ENCODE measurements at regions not wholly inside any gene's neighbourhood (a gene's known extent, or its start where the extent isn't known, plus 50 kb on each side); places are given as distances from the start of the nearest gene placed in this dataset.

- no peaks in the 10 kb centered on the region for H4K20me1 ChIP-seq (ENCODE audit: insufficient read depth, low read length)
- H3K9ac ChIP-seq (ENCODE audit: low read length): no peak overlapping the region
- no peak overlapping the region for H3K4me3 ChIP-seq (ENCODE audit: low read length)
- H3K27ac ChIP-seq (ENCODE audit: low read length): no peak overlapping the region
- peaks cover 23% of the 10 kb centered on the region for H3K4me1 ChIP-seq (ENCODE audit: low read length)
- H3K79me2 ChIP-seq (ENCODE audit: low read length): no peaks in the 10 kb centered on the region
- no peak overlapping the region for H2AFZ ChIP-seq (ENCODE audit: low read depth, low read length)
- no peaks in the 10 kb centered on the region for H3K36me3 ChIP-seq (replicated peaks; ENCODE audit: low read depth, low read length)
- TF ChIP-seq, protein P1, sequence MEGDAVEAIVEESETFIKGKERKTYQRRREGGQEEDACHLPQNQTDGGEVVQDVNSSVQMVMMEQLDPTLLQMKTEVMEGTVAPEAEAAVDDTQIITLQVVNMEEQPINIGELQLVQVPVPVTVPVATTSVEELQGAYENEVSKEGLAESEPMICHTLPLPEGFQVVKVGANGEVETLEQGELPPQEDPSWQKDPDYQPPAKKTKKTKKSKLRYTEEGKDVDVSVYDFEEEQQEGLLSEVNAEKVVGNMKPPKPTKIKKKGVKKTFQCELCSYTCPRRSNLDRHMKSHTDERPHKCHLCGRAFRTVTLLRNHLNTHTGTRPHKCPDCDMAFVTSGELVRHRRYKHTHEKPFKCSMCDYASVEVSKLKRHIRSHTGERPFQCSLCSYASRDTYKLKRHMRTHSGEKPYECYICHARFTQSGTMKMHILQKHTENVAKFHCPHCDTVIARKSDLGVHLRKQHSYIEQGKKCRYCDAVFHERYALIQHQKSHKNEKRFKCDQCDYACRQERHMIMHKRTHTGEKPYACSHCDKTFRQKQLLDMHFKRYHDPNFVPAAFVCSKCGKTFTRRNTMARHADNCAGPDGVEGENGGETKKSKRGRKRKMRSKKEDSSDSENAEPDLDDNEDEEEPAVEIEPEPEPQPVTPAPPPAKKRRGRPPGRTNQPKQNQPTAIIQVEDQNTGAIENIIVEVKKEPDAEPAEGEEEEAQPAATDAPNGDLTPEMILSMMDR (IDR thresholded peaks at IDR 0.05; ENCODE audit: low read depth, low read length): no peak
- TF ChIP-seq EZH2phosphoT487 (IDR thresholded peaks at IDR 0.05; ENCODE audit: low read depth): no peak
- H3K4me2 ChIP-seq (ENCODE audit: low read length): no peak overlapping the region
- H3K9me3 ChIP-seq (ENCODE audit: insufficient read depth, low read length): no peaks in the 10 kb centered on the region
- no peaks in the 10 kb centered on the region for H3K27me3 ChIP-seq (ENCODE audit: low read depth, low read length)
Measured at GRCh38 chr12:112573141-112573540, 154.4 kb downstream of the PTPN11 start.

GRCh38 chr12:112574896-112575558 lies 156.3 kb downstream of the PTPN11 start:
- TF ChIP-seq EZH2phosphoT487 (IDR thresholded peaks at IDR 0.05; ENCODE audit: low read depth): no peak
- TF ChIP-seq, protein P1 (IDR thresholded peaks at IDR 0.05; ENCODE audit: low read depth, low read length): no peak
- H3K4me2 ChIP-seq (ENCODE audit: low read length): no peak overlapping the region
- no peak overlapping the region for H3K27ac ChIP-seq (ENCODE audit: low read length)
- no peaks in the 10 kb centered on the region for H3K36me3 ChIP-seq (replicated peaks; ENCODE audit: low read depth, low read length)
- no peaks in the 10 kb centered on the region for H3K9me3 ChIP-seq (ENCODE audit: insufficient read depth, low read length)
- peaks cover 29% of the 10 kb centered on the region for H3K4me1 ChIP-seq (ENCODE audit: low read length)
- H3K79me2 ChIP-seq (ENCODE audit: low read length): no peaks in the 10 kb centered on the region
- no peak overlapping the region for H3K4me3 ChIP-seq (ENCODE audit: low read length)
- H4K20me1 ChIP-seq (ENCODE audit: insufficient read depth, low read length): no peaks in the 10 kb centered on the region
- H3K9ac ChIP-seq (ENCODE audit: low read length): no peak overlapping the region
- no peak overlapping the region for H2AFZ ChIP-seq (ENCODE audit: low read depth, low read length)
- no peaks in the 10 kb centered on the region for H3K27me3 ChIP-seq (ENCODE audit: low read depth, low read length)

GRCh38 chr12:112575559-112576067 lies 156.9 kb downstream of the PTPN11 start:
- Histone ChIP-seq H3K27me3 (ENCODE audit: low read depth, low read length) (no peaks in the 10 kb centered on the region), H3K4me1 (ENCODE audit: low read length) (peaks cover 25% of the 10 kb centered on the region), H4K20me1 (ENCODE audit: insufficient read depth, low read length) (no peaks in the 10 kb centered on the region), H3K9ac (ENCODE audit: low read length) (no peak overlapping the region), H3K36me3 (replicated peaks; ENCODE audit: low read depth, low read length) (no peaks in the 10 kb centered on the region), H3K9me3 (ENCODE audit: insufficient read depth, low read length) (no peaks in the 10 kb centered on the region), H3K4me3 (ENCODE audit: low read length) (no peak overlapping the region), H3K27ac (ENCODE audit: low read length) (no peak overlapping the region), H2AFZ (ENCODE audit: low read depth, low read length) (no peak overlapping the region), H3K79me2 (ENCODE audit: low read length) (no peaks in the 10 kb centered on the region), H3K4me2 (ENCODE audit: low read length) (no peak overlapping the region)
- no peak for TF ChIP-seq EZH2phosphoT487 (IDR thresholded peaks at IDR 0.05; ENCODE audit: low read depth)
- TF ChIP-seq, protein P1 (IDR thresholded peaks at IDR 0.05; ENCODE audit: low read depth, low read length): no peak

GRCh38 chr12:112577473-112578329 lies 159.0 kb downstream of the PTPN11 start:
- Histone ChIP-seq H3K79me2 (ENCODE audit: low read length) (no peaks in the 10 kb centered on the region), H3K27ac (ENCODE audit: low read length) (peak overlapping the region; percentile 35), H3K36me3 (replicated peaks; ENCODE audit: low read depth, low read length) (no peaks in the 10 kb centered on the region)

More at GRCh38 chr12:112577473-112578329, 159.0 kb downstream of the PTPN11 start:
- Histone ChIP-seq H3K9ac (ENCODE audit: low read length) (no peak overlapping the region), H3K4me1 (ENCODE audit: low read length) (peaks cover 23% of the 10 kb centered on the region), H2AFZ (ENCODE audit: low read depth, low read length) (no peak overlapping the region), H4K20me1 (ENCODE audit: insufficient read depth, low read length) (no peaks in the 10 kb centered on the region), H3K27me3 (ENCODE audit: low read depth, low read length) (no peaks in the 10 kb centered on the region), H3K4me2 (ENCODE audit: low read length) (peak overlapping the region; percentile 27), H3K9me3 (ENCODE audit: insufficient read depth, low read length) (no peaks in the 10 kb centered on the region), H3K4me3 (ENCODE audit: low read length) (no peak overlapping the region)
- TF ChIP-seq, protein P1 (IDR thresholded peaks at IDR 0.05; ENCODE audit: low read depth, low read length): no peak
- no peak for TF ChIP-seq EZH2phosphoT487 (IDR thresholded peaks at IDR 0.05; ENCODE audit: low read depth)
